ENCODE measurements at regions not wholly inside any gene's neighbourhood (a gene's known extent, or its start where the extent isn't known, plus 50 kb on each side); places are given as distances from the start of the nearest gene placed in this dataset.

GRCh38 chr3:127369356-127369935 is 81.6 kb upstream of the PRR20G start:
- DNase-seq, result no peak
- H3K36me3 Mint-ChIP-seq (ENCODE audit: unreplicated experiment), result no peaks in the 10 kb centered on the region
- H3K27ac Mint-ChIP-seq (ENCODE audit: unreplicated experiment), result no peak overlapping the region
- no peak for TF ChIP-seq CTCF (IDR thresholded peaks at IDR 0.05; ENCODE audit: partially characterized antibody, unreplicated experiment)
- H3K4me1 Mint-ChIP-seq (ENCODE audit: low read depth, unreplicated experiment), result peaks cover 11% of the 10 kb centered on the region
- H3K4me3 Mint-ChIP-seq (ENCODE audit: unreplicated experiment), result no peak overlapping the region
- H3K27me3 Mint-ChIP-seq (ENCODE audit: unreplicated experiment), result peaks cover 9% of the 10 kb centered on the region
- H3K9me3 Mint-ChIP-seq (ENCODE audit: unreplicated experiment), result peaks cover 2% of the 10 kb centered on the region

GRCh38 chr3:127368186-127369032 is 80.6 kb upstream of the PRR20G start:
- Mint-ChIP-seq H3K27ac (ENCODE audit: unreplicated experiment) (no peak overlapping the region), H3K36me3 (ENCODE audit: unreplicated experiment) (no peaks in the 10 kb centered on the region), H3K27me3 (ENCODE audit: unreplicated experiment) (peaks cover 8% of the 10 kb centered on the region), H3K9me3 (ENCODE audit: unreplicated experiment) (peaks cover 3% of the 10 kb centered on the region), H3K4me3 (ENCODE audit: unreplicated experiment) (no peak overlapping the region), H3K4me1 (ENCODE audit: low read depth, unreplicated experiment) (peaks cover 11% of the 10 kb centered on the region)
- TF ChIP-seq CTCF (IDR thresholded peaks at IDR 0.05; ENCODE audit: partially characterized antibody, unreplicated experiment), result no peak
- DNase-seq, result no peak

GRCh38 chr3:127367593-127367992 is 79.7 kb upstream of the PRR20G start:
- Mint-ChIP-seq H3K27ac (ENCODE audit: unreplicated experiment) (no peak overlapping the region), H3K9me3 (ENCODE audit: unreplicated experiment) (peaks cover 3% of the 10 kb centered on the region), H3K36me3 (ENCODE audit: unreplicated experiment) (no peaks in the 10 kb centered on the region), H3K4me3 (ENCODE audit: unreplicated experiment) (no peak overlapping the region), H3K27me3 (ENCODE audit: unreplicated experiment) (peaks cover 4% of the 10 kb centered on the region), H3K4me1 (ENCODE audit: low read depth, unreplicated experiment) (peaks cover 9% of the 10 kb centered on the region)
- TF ChIP-seq CTCF (IDR thresholded peaks at IDR 0.05; ENCODE audit: partially characterized antibody, unreplicated experiment), result no peak
- DNase-seq, result no peak

- no peak for TF ChIP-seq CTCF (IDR thresholded peaks at IDR 0.05; ENCODE audit: partially characterized antibody, unreplicated experiment)
- Mint-ChIP-seq H3K4me3 (ENCODE audit: unreplicated experiment) (no peak overlapping the region), H3K9me3 (ENCODE audit: unreplicated experiment) (peaks cover 3% of the 10 kb centered on the region), H3K4me1 (ENCODE audit: low read depth, unreplicated experiment) (peaks cover 3% of the 10 kb centered on the region), H3K27ac (ENCODE audit: unreplicated experiment) (no peak overlapping the region), H3K27me3 (ENCODE audit: unreplicated experiment) (peaks cover 2% of the 10 kb centered on the region), H3K36me3 (ENCODE audit: unreplicated experiment) (no peaks in the 10 kb centered on the region)
- no peak for DNase-seq
Observed at GRCh38 chr3:127366383-127366782, 78.5 kb upstream of the PRR20G start.
